ENCODE measurements at regions not wholly inside any gene's neighbourhood (a gene's known extent, or its start where the extent isn't known, plus 50 kb on each side); places are given as distances from the start of the nearest gene placed in this dataset.

DNA sequence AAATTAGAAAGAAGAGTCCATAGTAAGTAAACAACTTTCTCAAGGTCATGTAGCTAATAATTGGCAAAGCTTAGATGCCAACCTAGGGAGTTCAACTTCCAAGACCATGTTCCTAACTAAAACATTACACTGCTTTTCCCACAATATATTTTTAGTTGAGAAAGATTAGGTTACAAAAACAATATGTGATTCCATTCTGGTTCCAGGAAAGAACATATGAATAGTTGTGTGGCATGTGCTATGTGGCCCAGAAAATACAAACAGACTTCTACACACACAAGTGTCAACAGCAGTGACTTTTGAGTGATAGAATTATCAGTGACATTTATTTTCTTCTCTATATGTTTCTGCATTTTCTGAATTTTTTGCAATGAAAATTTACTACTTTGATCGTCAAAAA lies 62.7 kb upstream of the EDNRA start:
- Histone ChIP-seq H3K4ac (replicated peaks; ENCODE audit: insufficient read length, low read depth, low read length) (no peak overlapping the region), H2BK20ac (ENCODE audit: low read length) (no peak overlapping the region), H4K91ac (replicated peaks; ENCODE audit: insufficient read length, low read length) (no peak overlapping the region), H2BK15ac (ENCODE audit: low read length) (no peak overlapping the region), H3K4me1 (replicated peaks in 1 of 4; ENCODE audit: control insufficient read depth in 3 of 4, insufficient read depth in 4 of 4, low read length in 3 of 4) (no peaks in the 10 kb centered on the region), H3K14ac (ENCODE audit: insufficient read length) (no peak overlapping the region), H2BK5ac (ENCODE audit: low read depth, low read length) (no peak overlapping the region), H3K9ac (replicated peaks in 1 of 4; ENCODE audit: extremely low read depth in 1 of 4, low read depth in 3 of 4, low read length in 3 of 4) (no peak overlapping the region), H3K23ac (ENCODE audit: insufficient read length) (no peak overlapping the region), H4K8ac (ENCODE audit: extremely low read depth, insufficient read depth, low read length) (no peak overlapping the region), H3K79me2 (ENCODE audit: control insufficient read depth in 1 of 2, insufficient read depth in 2 of 2, low read length in 2 of 2) (no peaks in the 10 kb centered on the region), H3K18ac (ENCODE audit: extremely low read depth, low read length) (no peak overlapping the region), H3K4me2 (ENCODE audit: insufficient read depth in 1 of 2, low read depth in 2 of 2, low read length in 2 of 2) (no peak overlapping the region), H2AK5ac (ENCODE audit: low read depth, low read length) (no peak overlapping the region), H3K36me3 (ENCODE audit: control insufficient read depth in 2 of 4, insufficient read depth in 4 of 4, low read length in 3 of 4) (no peaks in the 10 kb centered on the region), H2BK120ac (replicated peaks; ENCODE audit: low read depth, low read length) (no peak overlapping the region), H3K27me3 (replicated peaks in 1 of 4; ENCODE audit: control insufficient read depth in 3 of 4, extremely low read depth in 1 of 4, insufficient read depth in 3 of 4, low read length in 3 of 4) (no peaks in the 10 kb centered on the region), H3K79me1 (ENCODE audit: low read depth, low read length) (no peaks in the 10 kb centered on the region), H3K56ac (replicated peaks; ENCODE audit: insufficient read length, low read depth, low read length) (no peak overlapping the region), H4K5ac (ENCODE audit: insufficient read length, low read depth, low read length) (no peak overlapping the region), H3K9me3 (ENCODE audit: insufficient read depth in 2 of 2, low read depth in 1 of 2, low read length in 1 of 2) (no peaks in the 10 kb centered on the region), H3K23me2 (ENCODE audit: low read depth, low read length) (no peaks in the 10 kb centered on the region; the same call in 1 of the 2 replicates), H3K4me3 (ENCODE audit: extremely low read depth in 1 of 4, insufficient read depth in 2 of 4, low read depth in 3 of 4, low read length in 4 of 4) (no peak overlapping the region), H2AFZ (ENCODE audit: low read length) (no peak overlapping the region), H4K20me1 (replicated peaks in 1 of 2; ENCODE audit: control insufficient read depth in 1 of 2, insufficient read depth in 2 of 2, low read length in 2 of 2) (no peaks in the 10 kb centered on the region), H2BK12ac (ENCODE audit: low read depth, low read length) (no peak overlapping the region), H3K27ac (ENCODE audit: low read depth, low read length) (no peak overlapping the region)
- no peak for DNase-seq (ENCODE audit: low read depth in 1 of 2, low spot score in 2 of 2)
- FAIRE-seq, result no peak
- TF ChIP-seq RXRA (IDR thresholded peaks at IDR 0.05; ENCODE audit: insufficient read depth, low read depth, low read length) (no peak), BCL11A (IDR thresholded peaks at IDR 0.05; ENCODE audit: low read depth in 2 of 2, low read length in 2 of 2) (no peak), HDAC6 (IDR thresholded peaks at IDR 0.05; ENCODE audit: low read depth, low read length) (no peak), FOSL1 (IDR thresholded peaks at IDR 0.05; ENCODE audit: insufficient read depth, low read depth, low read length) (no peak), BRCA1 (IDR thresholded peaks at IDR 0.05; ENCODE audit: low read depth, low read length) (no peak), CBX5 (IDR thresholded peaks at IDR 0.05; ENCODE audit: low read depth, low read length) (no peak)
- POLR2A ChIA-PET (ENCODE audit: partially characterized antibody), result no interaction called here
- CTCF ChIA-PET (ENCODE audit: partially characterized antibody), result interaction anchor here (1.4 kb wide), 1 partner anchor 11 kb away, joined by 4 read pairs; no protein-coding TSS in a partner anchor
- 81% methylated on average over 1 of the region's 1 CpG; no CpG with 5 or more reads in 1 of the 2 experiments for WGBS, 2 experiments (ENCODE audit: extremely low coverage in 1 of 2, insufficient coverage in 1 of 2, insufficient read length in 1 of 2, insufficient replicate concordance in 2 of 2, low coverage in 1 of 2, low lambda C conversion rate in 2 of 2, missing lambda C conversion rate in 1 of 2)
